Fibroblast of lung (primary cell): ENCODE measurements at regions not wholly inside any gene's neighbourhood (a gene's known extent, or its start where the extent isn't known, plus 50 kb on each side); places are given as distances from the start of the nearest gene placed in this dataset.
A peak's percentile ranks its signal among the peaks of the same experiment; 100 is the strongest.

Source experiments
- DNase-seq, 2 donors: peaks; one replicate each; pipeline versions ENCODE4 v3.0.0 to v3.0.0-alpha.2; 2010; ENCODE audit warnings: low read depth in 2 of 2
- H2AFZ ChIP-seq: 2 replicates; pipeline ENCODE4 v1.5.1; 2012; ENCODE audit warnings: low read length, control low read depth, inconsistent platforms
- H3K27ac ChIP-seq: 2 replicates; pipeline ENCODE4 v1.5.1; 2011; ENCODE audit warnings: low read length, control low read depth; ENCODE audit not compliant: insufficient read depth
- H3K27me3 ChIP-seq: 2 replicates; pipeline ENCODE4 v1.5.1; 2011; ENCODE audit warnings: mild to moderate bottlenecking, low read length; ENCODE audit not compliant: control insufficient read depth, insufficient read depth
- H3K36me3 ChIP-seq: 2 replicates; pipeline ENCODE4 v1.5.1; 2011; ENCODE audit warnings: low read length; ENCODE audit not compliant: control insufficient read depth, insufficient read depth
- H3K4me1 ChIP-seq: 2 replicates; pipeline ENCODE4 v1.5.1; 2011; ENCODE audit warnings: low read length; ENCODE audit not compliant: control insufficient read depth, insufficient read depth; ENCODE audit errors: extremely low read depth
- H3K4me2 ChIP-seq: 2 replicates; pipeline ENCODE4 v1.5.1; 2011; ENCODE audit warnings: low read length, control low read depth; ENCODE audit not compliant: insufficient read depth; ENCODE audit errors: extremely low read depth
- H3K4me3 ChIP-seq, 4 experiments: fragments of 200-600 bp in 1 of 4; sonication (generic) in 1 of 4; replicated peaks in 1 of 4; 2 replicates each; pipeline ENCODE4 v1.5.1; 2011 to 2016; ENCODE audit warnings: low read length in 4 of 4, low read depth in 3 of 4, mild to moderate bottlenecking in 3 of 4, control low read depth in 2 of 4, inconsistent platforms in 1 of 4, mixed read lengths in 1 of 4; ENCODE audit not compliant: insufficient read depth in 1 of 4; ENCODE audit errors: control extremely low read depth in 1 of 4
- H3K79me2 ChIP-seq: 2 replicates; pipeline ENCODE4 v1.5.1; 2012; ENCODE audit warnings: mild to moderate bottlenecking, low read length, inconsistent platforms; ENCODE audit not compliant: control insufficient read depth, insufficient read depth
- H3K9ac ChIP-seq: 2 replicates; pipeline ENCODE4 v1.5.1; 2011; ENCODE audit warnings: mild to moderate bottlenecking, low read length, control low read depth; ENCODE audit not compliant: insufficient read depth
- H3K9me3 ChIP-seq: 2 replicates; pipeline ENCODE4 v1.5.1; 2012; ENCODE audit warnings: low read depth, low read length; ENCODE audit not compliant: control insufficient read depth, insufficient read depth
- H4K20me1 ChIP-seq: 2 replicates; pipeline ENCODE4 v1.5.1; 2011; ENCODE audit warnings: low read length; ENCODE audit not compliant: control insufficient read depth, insufficient read depth; ENCODE audit errors: extremely low read depth
- CTCF ChIP-seq, 2 donors: IDR thresholded peaks in 1 of 2; conservative IDR thresholded peaks in 1 of 2; 1 replicate in 1 of 2; 2 replicates in 1 of 2; pipeline ENCODE4 v1.5.1; 2011 to 2012; ENCODE audit warnings: low read length in 2 of 2, control low read depth in 1 of 2, inconsistent platforms in 1 of 2, low read depth in 1 of 2, mild to moderate bottlenecking in 1 of 2
- EZH2 ChIP-seq: IDR thresholded peaks from 2 replicates; pipeline ENCODE4 v1.5.1; 2012; ENCODE audit warnings: low read length, control low read depth, mild to moderate bottlenecking; ENCODE audit errors: missing control alignments

GRCh38 chr10:89129911-89130310, 77.2 kb downstream of the CH25H start:
- no peaks in the 10 kb centered on the region for H3K9me3 ChIP-seq

GRCh38 chr10:89122433-89123051, 84.6 kb downstream of the CH25H start:
- no peak overlapping the region for H3K27ac ChIP-seq
- H3K9ac ChIP-seq, result no peak overlapping the region
- H3K4me1 ChIP-seq, result no peaks in the 10 kb centered on the region
- DNase-seq, result peak; percentile 42 to 43
- H4K20me1 ChIP-seq, result no peaks in the 10 kb centered on the region
- no peaks in the 10 kb centered on the region for H3K79me2 ChIP-seq
- no peak overlapping the region for H3K4me2 ChIP-seq
- TF ChIP-seq EZH2 (no peak), CTCF (conservative IDR thresholded peaks at IDR 0.05 in 1 of 2, IDR thresholded peaks at IDR 0.05 in 1 of 2; ENCODE audit: low read depth in 1 of 2, low read length in 2 of 2) (no peak)
- no peak overlapping the region for H2AFZ ChIP-seq
- H3K36me3 ChIP-seq, result no peaks in the 10 kb centered on the region
- no peak overlapping the region for H3K4me3 ChIP-seq
- no peaks in the 10 kb centered on the region for H3K27me3 ChIP-seq
- no peaks in the 10 kb centered on the region for H3K9me3 ChIP-seq

More at GRCh38 chr10:89129911-89130310, 77.2 kb downstream of the CH25H start:
- TF ChIP-seq CTCF (conservative IDR thresholded peaks at IDR 0.05 in 1 of 2, IDR thresholded peaks at IDR 0.05 in 1 of 2; ENCODE audit: low read depth in 1 of 2, low read length in 2 of 2), result no peak
- DNase-seq, result peak; percentile 78 to 92
- Histone ChIP-seq H3K4me2 (no peak overlapping the region), H3K4me3 (no peak overlapping the region), H3K27ac (no peak overlapping the region), H3K27me3 (no peaks in the 10 kb centered on the region), H4K20me1 (no peaks in the 10 kb centered on the region), H3K9ac (no peak overlapping the region), H2AFZ (no peak overlapping the region), H3K4me1 (peaks cover 2% of the 10 kb centered on the region), H3K79me2 (no peaks in the 10 kb centered on the region), H3K36me3 (no peaks in the 10 kb centered on the region)

DNA sequence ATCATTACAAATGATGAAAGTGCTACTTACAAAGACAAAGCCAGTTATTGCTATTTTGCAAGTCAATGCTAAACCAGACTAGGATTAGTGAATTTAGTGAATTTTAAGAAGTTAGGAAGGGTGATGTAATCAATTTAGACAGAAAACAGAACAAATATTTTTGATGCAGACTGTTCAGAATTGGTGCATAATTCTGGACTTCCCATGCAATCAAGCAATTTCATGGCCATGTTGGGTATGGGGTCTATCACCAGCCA, 85.4 kb downstream of the CH25H start:
- H4K20me1 ChIP-seq, result no peaks in the 10 kb centered on the region
- H3K9ac ChIP-seq, result no peak overlapping the region
- H3K9me3 ChIP-seq, result no peaks in the 10 kb centered on the region
- H2AFZ ChIP-seq, result no peak overlapping the region
- H3K36me3 ChIP-seq, result no peaks in the 10 kb centered on the region
- H3K4me3 ChIP-seq, result no peak overlapping the region
- no peaks in the 10 kb centered on the region for H3K79me2 ChIP-seq
- no peaks in the 10 kb centered on the region for H3K4me1 ChIP-seq
- no peak overlapping the region for H3K4me2 ChIP-seq
- no peak overlapping the region for H3K27ac ChIP-seq
- TF ChIP-seq CTCF (conservative IDR thresholded peaks at IDR 0.05 in 1 of 2, IDR thresholded peaks at IDR 0.05 in 1 of 2; ENCODE audit: low read depth in 1 of 2, low read length in 2 of 2), result no peak
- no peak for TF ChIP-seq EZH2
- H3K27me3 ChIP-seq, result no peaks in the 10 kb centered on the region
- no peak for DNase-seq
